Effector memory CD8-positive, alpha-beta T cell (primary cell): ENCODE measurements at regions not wholly inside any gene's neighbourhood (a gene's known extent, or its start where the extent isn't known, plus 50 kb on each side); places are given as distances from the start of the nearest gene placed in this dataset.

Source experiments
- ATAC-seq: fragments of 150-1000 bp; cut with Tn5 transposase; replicated peaks from 2 replicates; pipeline ENCODE4 v1.10.0; 2021; ENCODE audit warnings: mild to moderate bottlenecking, moderate library complexity
- DNase-seq, 3 experiments: peaks; one replicate each; pipeline ENCODE4 v3.0.0; 2021
- H3K27ac Mint-ChIP-seq, 2 donors: one replicate each; pipeline ENCODE4 v1.8.0; 2022; ENCODE audit warnings: mild to moderate bottlenecking in 2 of 2, mixed read lengths in 2 of 2, moderate library complexity in 2 of 2
- H3K27me3 Mint-ChIP-seq, 2 donors: one replicate each; pipeline ENCODE4 v1.8.0; 2022; ENCODE audit warnings: mixed read lengths in 2 of 2
- H3K36me3 Mint-ChIP-seq: one replicate; pipeline ENCODE4 v1.8.0; 2022; ENCODE audit warnings: mild to moderate bottlenecking, moderate library complexity, mixed read lengths; ENCODE audit not compliant: insufficient read depth
- H3K4me1 Mint-ChIP-seq, 2 donors: one replicate each; pipeline ENCODE4 v1.8.0; 2022; ENCODE audit warnings: low read depth in 2 of 2, mixed read lengths in 2 of 2
- H3K4me3 Mint-ChIP-seq, 2 donors: one replicate each; pipeline ENCODE4 v1.8.0; 2022; ENCODE audit warnings: mild to moderate bottlenecking in 2 of 2, mixed read lengths in 2 of 2, moderate library complexity in 2 of 2
- H3K9me3 Mint-ChIP-seq, 2 donors: one replicate each; pipeline ENCODE4 v1.8.0; 2022; ENCODE audit warnings: mixed read lengths in 2 of 2

- Mint-ChIP-seq H3K27ac (no peak overlapping the region), H3K4me3 (no peak overlapping the region)
Observed at GRCh38 chr9:28934111-28934510, 1360.8 kb upstream of the C9orf72 start.

GRCh38 chr9:28938981-28939380, 1365.7 kb upstream of the C9orf72 start:
- Mint-ChIP-seq H3K4me1 (no peaks in the 10 kb centered on the region), H3K4me3 (no peak overlapping the region), H3K9me3 (peaks cover 5 to 10% of the 10 kb centered on the region in 2 donors), H3K27me3 (no peaks in the 10 kb centered on the region), H3K36me3 (no peaks in the 10 kb centered on the region), H3K27ac (no peak overlapping the region)
- ATAC-seq (no peak), DNase-seq (no peak)

More at GRCh38 chr9:28934111-28934510, 1360.8 kb upstream of the C9orf72 start:
- Mint-ChIP-seq H3K9me3 (peaks cover 7 to 8% of the 10 kb centered on the region in 2 donors), H3K4me1 (no peaks in the 10 kb centered on the region), H3K36me3 (no peaks in the 10 kb centered on the region), H3K27me3 (no peaks in the 10 kb centered on the region)
- no peak for DNase-seq
- no peak for ATAC-seq

- Mint-ChIP-seq H3K4me3 (no peak overlapping the region), H3K4me1 (no peaks in the 10 kb centered on the region), H3K36me3 (no peaks in the 10 kb centered on the region), H3K9me3 (peaks cover 2 to 10% of the 10 kb centered on the region in 2 donors), H3K27ac (no peak overlapping the region), H3K27me3 (no peaks in the 10 kb centered on the region)
- DNase-seq (no peak), ATAC-seq (no peak)
Observed at GRCh38 chr9:28941856-28942255, 1368.6 kb upstream of the C9orf72 start.

- ATAC-seq (no peak), DNase-seq (no peak)
- Mint-ChIP-seq H3K4me1 (no peaks in the 10 kb centered on the region), H3K9me3 (peaks cover 2 to 10% of the 10 kb centered on the region in 2 donors), H3K27me3 (no peaks in the 10 kb centered on the region), H3K4me3 (no peak overlapping the region), H3K27ac (no peak overlapping the region), H3K36me3 (no peaks in the 10 kb centered on the region)
Observed at GRCh38 chr9:28942941-28943340, 1369.7 kb upstream of the C9orf72 start.

- Mint-ChIP-seq H3K4me3 (no peak overlapping the region), H3K4me1 (no peaks in the 10 kb centered on the region), H3K27me3 (no peaks in the 10 kb centered on the region), H3K36me3 (no peaks in the 10 kb centered on the region), H3K27ac (no peak overlapping the region), H3K9me3 (peaks cover 8 to 10% of the 10 kb centered on the region in 2 donors)
- ATAC-seq (no peak), DNase-seq (no peak)
Observed at GRCh38 chr9:28946648-28947047, 1373.4 kb upstream of the C9orf72 start.

- ATAC-seq (no peak), DNase-seq (no peak)
- Mint-ChIP-seq H3K27me3 (no peaks in the 10 kb centered on the region), H3K9me3 (peaks cover 16 to 19% of the 10 kb centered on the region in 2 donors), H3K4me1 (no peaks in the 10 kb centered on the region), H3K4me3 (no peak overlapping the region), H3K36me3 (no peaks in the 10 kb centered on the region), H3K27ac (no peak overlapping the region)
Observed at GRCh38 chr9:28951945-28952344, 1378.7 kb upstream of the C9orf72 start.

GRCh38 chr9:28956116-28956880, 1383.0 kb upstream of the C9orf72 start:
- DNase-seq (no peak), ATAC-seq (no peak)
- Mint-ChIP-seq H3K27ac (no peak overlapping the region), H3K36me3 (no peaks in the 10 kb centered on the region), H3K9me3 (peaks cover 15 to 19% of the 10 kb centered on the region in 2 donors), H3K4me3 (no peak overlapping the region), H3K4me1 (no peaks in the 10 kb centered on the region), H3K27me3 (no peaks in the 10 kb centered on the region)

GRCh38 chr9:28960602-28961001, 1387.3 kb upstream of the C9orf72 start:
- no peaks in the 10 kb centered on the region for H3K4me1 Mint-ChIP-seq
- no peak overlapping the region for H3K27ac Mint-ChIP-seq
- H3K9me3 Mint-ChIP-seq: peaks cover 8 to 16% of the 10 kb centered on the region in 2 donors
- H3K36me3 Mint-ChIP-seq: no peaks in the 10 kb centered on the region
- no peaks in the 10 kb centered on the region for H3K27me3 Mint-ChIP-seq
- ATAC-seq (no peak), DNase-seq (no peak)
- H3K4me3 Mint-ChIP-seq: no peak overlapping the region

GRCh38 chr9:28961623-28962022, 1388.3 kb upstream of the C9orf72 start:
- H3K4me1 Mint-ChIP-seq: no peaks in the 10 kb centered on the region
- no peak overlapping the region for H3K4me3 Mint-ChIP-seq
- ATAC-seq (no peak), DNase-seq (no peak)
- H3K9me3 Mint-ChIP-seq: peaks cover 0 to 12% of the 10 kb centered on the region in 2 donors
- no peaks in the 10 kb centered on the region for H3K36me3 Mint-ChIP-seq
- no peaks in the 10 kb centered on the region for H3K27me3 Mint-ChIP-seq
- H3K27ac Mint-ChIP-seq: no peak overlapping the region

GRCh38 chr9:28967226-28967625, 1393.9 kb upstream of the C9orf72 start:
- no peaks in the 10 kb centered on the region for H3K36me3 Mint-ChIP-seq
- H3K4me3 Mint-ChIP-seq: no peak overlapping the region
- no peak overlapping the region for H3K27ac Mint-ChIP-seq
- DNase-seq (no peak), ATAC-seq (no peak)
- H3K27me3 Mint-ChIP-seq: no peaks in the 10 kb centered on the region
- peaks cover 8% of the 10 kb centered on the region in 2 donors for H3K9me3 Mint-ChIP-seq
- H3K4me1 Mint-ChIP-seq: no peaks in the 10 kb centered on the region

- ATAC-seq (no peak), DNase-seq (no peak)
- Mint-ChIP-seq H3K4me3 (no peak overlapping the region), H3K27me3 (no peaks in the 10 kb centered on the region), H3K36me3 (no peaks in the 10 kb centered on the region), H3K4me1 (no peaks in the 10 kb centered on the region), H3K27ac (no peak overlapping the region), H3K9me3 (peaks cover 8 to 10% of the 10 kb centered on the region in 2 donors)
Observed at GRCh38 chr9:28970241-28970654, 1397.0 kb upstream of the C9orf72 start.

GRCh38 chr9:28971881-28972280, 1398.6 kb upstream of the C9orf72 start:
- Mint-ChIP-seq H3K9me3 (peaks cover 8 to 10% of the 10 kb centered on the region in 2 donors), H3K27me3 (no peaks in the 10 kb centered on the region), H3K4me3 (no peak overlapping the region), H3K36me3 (no peaks in the 10 kb centered on the region), H3K27ac (no peak overlapping the region), H3K4me1 (no peaks in the 10 kb centered on the region)
- no peak for DNase-seq
- ATAC-seq: no peak

- H3K4me1 Mint-ChIP-seq: no peaks in the 10 kb centered on the region
Observed at GRCh38 chr9:28976250-28976649, 1403.0 kb upstream of the C9orf72 start.

GRCh38 chr9:28976684-28977083, 1403.4 kb upstream of the C9orf72 start:
- ATAC-seq (no peak), DNase-seq (no peak)
- no peak overlapping the region for H3K4me3 Mint-ChIP-seq
- peaks cover 8 to 15% of the 10 kb centered on the region in 2 donors for H3K9me3 Mint-ChIP-seq
- no peak overlapping the region for H3K27ac Mint-ChIP-seq
- no peaks in the 10 kb centered on the region for H3K36me3 Mint-ChIP-seq
- H3K4me1 Mint-ChIP-seq: no peaks in the 10 kb centered on the region
- H3K27me3 Mint-ChIP-seq: no peaks in the 10 kb centered on the region

More at GRCh38 chr9:28976250-28976649, 1403.0 kb upstream of the C9orf72 start:
- peaks cover 8 to 13% of the 10 kb centered on the region in 2 donors for H3K9me3 Mint-ChIP-seq
- no peak overlapping the region for H3K27ac Mint-ChIP-seq
- DNase-seq (no peak), ATAC-seq (no peak)
- no peak overlapping the region for H3K4me3 Mint-ChIP-seq
- no peaks in the 10 kb centered on the region for H3K27me3 Mint-ChIP-seq
- H3K36me3 Mint-ChIP-seq: no peaks in the 10 kb centered on the region
